HUDEP-2 (cell line): ENCODE measurements at regions not wholly inside any gene's neighbourhood (a gene's known extent, or its start where the extent isn't known, plus 50 kb on each side); places are given as distances from the start of the nearest gene placed in this dataset.

Source experiments
- DNase-seq, 76 experiments: peaks; one replicate each; lab custom pipeline; 2025; ENCODE audit not compliant: unreplicated experiment in 76 of 76; lab: John Stamatoyannopoulos, UW

- no peak for DNase-seq
These were observed 340.3 kb upstream of the TRAM1L1 start for GRCh38 chr4:117425636-117426035.

- no peak for DNase-seq
These were observed 343.2 kb upstream of the TRAM1L1 start for GRCh38 chr4:117428536-117428935.

- DNase-seq: no peak
These were observed 343.7 kb upstream of the TRAM1L1 start for GRCh38 chr4:117429061-117429460.

GRCh38 chr4:117429506-117429905, 344.1 kb upstream of the TRAM1L1 start:
- DNase-seq: no peak

GRCh38 chr4:117434424-117434823, 349.0 kb upstream of the TRAM1L1 start:
- no peak for DNase-seq

GRCh38 chr4:117447925-117448324, 362.5 kb upstream of the TRAM1L1 start:
- DNase-seq: peak in 18 of 76 experiments; percentile 0 to 23 (median 2)

GRCh38 chr4:117455088-117455487, 369.7 kb upstream of the TRAM1L1 start:
- DNase-seq: no peak

GRCh38 chr4:117466388-117466787, 381.0 kb upstream of the TRAM1L1 start:
- no peak for DNase-seq

- no peak for DNase-seq
These were observed 382.0 kb upstream of the TRAM1L1 start for GRCh38 chr4:117467404-117467803.

- no peak for DNase-seq
These were observed 389.6 kb upstream of the TRAM1L1 start for GRCh38 chr4:117474987-117475386.

GRCh38 chr4:117477925-117478324, 392.5 kb upstream of the TRAM1L1 start:
- DNase-seq: no peak

GRCh38 chr4:117478702-117479101, 393.3 kb upstream of the TRAM1L1 start:
- DNase-seq: no peak

GRCh38 chr4:117479673-117480072, 394.3 kb upstream of the TRAM1L1 start:
- no peak for DNase-seq

- DNase-seq: no peak
These were observed 396.4 kb upstream of the TRAM1L1 start for GRCh38 chr4:117481742-117482141.

- DNase-seq: no peak
These were observed 403.3 kb upstream of the TRAM1L1 start for GRCh38 chr4:117488692-117489091.

- no peak for DNase-seq
These were observed 403.7 kb upstream of the TRAM1L1 start for GRCh38 chr4:117489107-117489506.

GRCh38 chr4:117491516-117491915, 406.1 kb upstream of the TRAM1L1 start:
- no peak for DNase-seq

- DNase-seq: no peak
These were observed 410.4 kb upstream of the TRAM1L1 start for GRCh38 chr4:117495802-117496201.

- DNase-seq: no peak
These were observed 427.0 kb upstream of the TRAM1L1 start for GRCh38 chr4:117512414-117512813.

- no peak for DNase-seq
These were observed 429.2 kb upstream of the TRAM1L1 start for GRCh38 chr4:117514391-117515175.

- no peak for DNase-seq
These were observed 430.5 kb upstream of the TRAM1L1 start for GRCh38 chr4:117515921-117516320.

- DNase-seq: no peak
These were observed 442.2 kb upstream of the TRAM1L1 start for GRCh38 chr4:117527601-117528000.

- no peak for DNase-seq
These were observed 444.0 kb upstream of the TRAM1L1 start for GRCh38 chr4:117529401-117529800.
